HL-60 (cell line): ENCODE measurements at regions not wholly inside any gene's neighbourhood (a gene's known extent, or its start where the extent isn't known, plus 50 kb on each side); places are given as distances from the start of the nearest gene placed in this dataset.

Source experiments
- DNase-seq, 2 experiments: peaks; one replicate each; pipeline ENCODE4 v3.0.0-alpha.2; 2010 to 2020; ENCODE audit warnings: low read depth in 1 of 2, low spot score in 1 of 2
- H3K27ac ChIP-seq: fragments of 250-450 bp; sonication (Bioruptor Pico); replicated peaks from 2 replicates; pipeline ENCODE4 v1.5.1; 2020; ENCODE audit warnings: mild to moderate bottlenecking, moderate library complexity
- H3K27me3 ChIP-seq: fragments of 250-450 bp; sonication (Bioruptor Pico); 2 replicates; pipeline ENCODE4 v1.5.1; 2021; ENCODE audit warnings: mild to moderate bottlenecking, moderate library complexity; ENCODE audit not compliant: insufficient read depth, poor library complexity, severe bottlenecking
- H3K4me3 ChIP-seq: replicated peaks from 2 replicates; pipeline ENCODE4 v1.5.1; 2011; ENCODE audit warnings: mild to moderate bottlenecking, control low read depth, low read length; ENCODE audit not compliant: insufficient read depth
- GABPA ChIP-seq: IDR thresholded peaks from 2 replicates; pipeline ENCODE4 v1.6.1; 2012; ENCODE audit warnings: low read depth
- POLR2AphosphoS5 ChIP-seq: IDR thresholded peaks from 2 replicates; pipeline ENCODE4 v1.6.1; 2012; ENCODE audit warnings: low read depth
- SPI1 ChIP-seq: IDR thresholded peaks from 2 replicates; pipeline ENCODE4 v1.6.1; 2012; ENCODE audit warnings: low read depth, mild to moderate bottlenecking, borderline replicate concordance
- TF ChIP-seq, protein P1 (sequence below): IDR thresholded peaks from 2 replicates; pipeline ENCODE4 v1.6.1; 2012; ENCODE audit warnings: low read depth; ENCODE audit not compliant: insufficient replicate concordance
- TF ChIP-seq, protein P2 (sequence below): IDR thresholded peaks from one replicate; pipeline ENCODE4 v1.5.1; 2011; ENCODE audit warnings: low read length, control low read depth, inconsistent platforms; ENCODE audit not compliant: insufficient read depth

DNA sequence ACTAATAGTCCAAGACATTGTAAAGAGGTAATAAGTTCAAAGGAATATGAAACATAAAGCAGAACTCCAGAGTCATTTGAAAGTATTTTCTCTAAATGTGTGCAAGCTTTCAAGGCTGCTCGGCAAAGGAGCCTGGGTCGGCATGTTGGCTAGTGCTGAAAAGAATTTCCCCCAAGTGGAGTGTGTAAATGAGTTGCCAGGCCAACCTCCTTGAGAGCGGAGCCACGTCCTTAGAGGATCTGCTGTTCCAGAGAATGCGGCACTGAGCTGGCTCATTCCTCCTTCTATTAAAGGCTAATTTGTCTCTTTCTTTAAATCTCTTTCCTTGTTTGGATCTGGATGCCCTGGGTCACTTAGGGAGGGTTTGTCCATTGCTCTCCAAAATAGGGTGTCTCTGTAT, 127.5 kb downstream of the RDH14 start:
- Histone ChIP-seq H3K27me3 (peaks cover 3% of the 10 kb centered on the region), H3K4me3 (no peak overlapping the region), H3K27ac (no peak overlapping the region)
- DNase-seq = no peak
- TF ChIP-seq GABPA = no peak
- TF ChIP-seq, protein P1, sequence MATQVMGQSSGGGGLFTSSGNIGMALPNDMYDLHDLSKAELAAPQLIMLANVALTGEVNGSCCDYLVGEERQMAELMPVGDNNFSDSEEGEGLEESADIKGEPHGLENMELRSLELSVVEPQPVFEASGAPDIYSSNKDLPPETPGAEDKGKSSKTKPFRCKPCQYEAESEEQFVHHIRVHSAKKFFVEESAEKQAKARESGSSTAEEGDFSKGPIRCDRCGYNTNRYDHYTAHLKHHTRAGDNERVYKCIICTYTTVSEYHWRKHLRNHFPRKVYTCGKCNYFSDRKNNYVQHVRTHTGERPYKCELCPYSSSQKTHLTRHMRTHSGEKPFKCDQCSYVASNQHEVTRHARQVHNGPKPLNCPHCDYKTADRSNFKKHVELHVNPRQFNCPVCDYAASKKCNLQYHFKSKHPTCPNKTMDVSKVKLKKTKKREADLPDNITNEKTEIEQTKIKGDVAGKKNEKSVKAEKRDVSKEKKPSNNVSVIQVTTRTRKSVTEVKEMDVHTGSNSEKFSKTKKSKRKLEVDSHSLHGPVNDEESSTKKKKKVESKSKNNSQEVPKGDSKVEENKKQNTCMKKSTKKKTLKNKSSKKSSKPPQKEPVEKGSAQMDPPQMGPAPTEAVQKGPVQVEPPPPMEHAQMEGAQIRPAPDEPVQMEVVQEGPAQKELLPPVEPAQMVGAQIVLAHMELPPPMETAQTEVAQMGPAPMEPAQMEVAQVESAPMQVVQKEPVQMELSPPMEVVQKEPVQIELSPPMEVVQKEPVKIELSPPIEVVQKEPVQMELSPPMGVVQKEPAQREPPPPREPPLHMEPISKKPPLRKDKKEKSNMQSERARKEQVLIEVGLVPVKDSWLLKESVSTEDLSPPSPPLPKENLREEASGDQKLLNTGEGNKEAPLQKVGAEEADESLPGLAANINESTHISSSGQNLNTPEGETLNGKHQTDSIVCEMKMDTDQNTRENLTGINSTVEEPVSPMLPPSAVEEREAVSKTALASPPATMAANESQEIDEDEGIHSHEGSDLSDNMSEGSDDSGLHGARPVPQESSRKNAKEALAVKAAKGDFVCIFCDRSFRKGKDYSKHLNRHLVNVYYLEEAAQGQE = no peak
- no peak for TF ChIP-seq SPI1
- TF ChIP-seq, protein P2, sequence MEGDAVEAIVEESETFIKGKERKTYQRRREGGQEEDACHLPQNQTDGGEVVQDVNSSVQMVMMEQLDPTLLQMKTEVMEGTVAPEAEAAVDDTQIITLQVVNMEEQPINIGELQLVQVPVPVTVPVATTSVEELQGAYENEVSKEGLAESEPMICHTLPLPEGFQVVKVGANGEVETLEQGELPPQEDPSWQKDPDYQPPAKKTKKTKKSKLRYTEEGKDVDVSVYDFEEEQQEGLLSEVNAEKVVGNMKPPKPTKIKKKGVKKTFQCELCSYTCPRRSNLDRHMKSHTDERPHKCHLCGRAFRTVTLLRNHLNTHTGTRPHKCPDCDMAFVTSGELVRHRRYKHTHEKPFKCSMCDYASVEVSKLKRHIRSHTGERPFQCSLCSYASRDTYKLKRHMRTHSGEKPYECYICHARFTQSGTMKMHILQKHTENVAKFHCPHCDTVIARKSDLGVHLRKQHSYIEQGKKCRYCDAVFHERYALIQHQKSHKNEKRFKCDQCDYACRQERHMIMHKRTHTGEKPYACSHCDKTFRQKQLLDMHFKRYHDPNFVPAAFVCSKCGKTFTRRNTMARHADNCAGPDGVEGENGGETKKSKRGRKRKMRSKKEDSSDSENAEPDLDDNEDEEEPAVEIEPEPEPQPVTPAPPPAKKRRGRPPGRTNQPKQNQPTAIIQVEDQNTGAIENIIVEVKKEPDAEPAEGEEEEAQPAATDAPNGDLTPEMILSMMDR = no peak
- no peak for TF ChIP-seq POLR2AphosphoS5

DNA sequence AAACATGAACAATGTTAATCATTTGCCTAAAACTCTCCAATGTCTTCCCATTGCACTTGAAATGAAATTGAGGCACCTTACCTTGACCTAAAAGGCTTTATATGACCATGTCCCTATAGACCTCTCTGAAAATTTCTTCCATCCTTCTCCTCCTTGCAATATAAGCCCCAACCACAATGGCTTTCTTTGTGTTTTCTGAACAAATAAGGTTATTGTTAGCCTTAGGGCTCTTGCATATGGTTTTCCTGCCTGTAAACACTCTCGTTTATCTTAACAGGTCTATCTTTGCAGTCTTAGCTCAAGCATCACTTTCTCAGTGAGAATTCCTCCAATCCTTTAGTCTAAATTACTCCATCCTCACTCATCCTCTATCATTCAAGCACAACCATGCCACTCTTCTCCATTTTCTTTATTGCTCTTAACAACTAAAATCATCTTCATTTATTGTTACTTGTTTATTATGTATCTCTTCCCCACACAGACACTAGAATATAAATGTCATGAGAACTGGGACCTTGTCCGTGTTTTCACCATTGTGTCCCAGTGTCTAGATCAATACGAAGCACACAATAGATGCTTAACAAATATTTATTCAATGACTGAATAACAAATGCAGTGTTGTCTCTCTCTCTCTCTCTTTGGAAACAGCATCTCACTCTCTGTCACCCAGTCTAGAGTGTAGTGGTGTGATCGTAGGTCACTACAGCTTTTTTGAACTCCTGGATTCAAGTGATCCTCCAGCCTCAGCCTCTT, 129.3 kb downstream of the RDH14 start:
- no peak for DNase-seq
- TF ChIP-seq SPI1 (no peak), POLR2AphosphoS5 (no peak), GABPA (no peak)
- TF ChIP-seq, protein P1 = no peak
- TF ChIP-seq, protein P2 = no peak
- Histone ChIP-seq H3K27me3 (peaks cover 3% of the 10 kb centered on the region), H3K27ac (no peak overlapping the region), H3K4me3 (no peak overlapping the region)

DNA sequence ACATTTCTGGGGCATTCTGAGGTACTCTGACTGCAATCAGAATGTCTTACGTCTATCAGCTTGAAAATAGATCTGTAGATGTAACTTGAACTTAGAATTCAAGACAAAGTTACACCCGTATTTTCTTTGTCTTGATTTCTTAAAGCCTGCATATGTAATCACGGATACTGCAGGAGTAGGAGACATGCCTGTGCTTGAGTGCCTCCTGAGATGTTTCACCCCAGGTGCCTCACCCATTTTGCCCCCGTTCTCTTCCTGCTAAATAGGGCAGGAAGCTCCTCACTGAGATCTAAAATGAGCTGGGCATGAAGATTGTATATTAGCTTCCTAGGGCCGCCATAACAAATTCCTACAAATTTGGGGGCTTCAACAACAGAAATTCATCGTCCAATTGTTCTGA, 131.9 kb downstream of the RDH14 start:
- TF ChIP-seq, protein P2 = no peak
- no peak for TF ChIP-seq POLR2AphosphoS5
- peaks cover 3% of the 10 kb centered on the region for H3K27me3 ChIP-seq
- no peak overlapping the region for H3K4me3 ChIP-seq
- no peak for DNase-seq
- no peak overlapping the region for H3K27ac ChIP-seq

GRCh38 chr2:18427762-18428161, 132.7 kb downstream of the RDH14 start:
- Histone ChIP-seq H3K27ac (no peak overlapping the region), H3K4me3 (no peak overlapping the region), H3K27me3 (peaks cover 3% of the 10 kb centered on the region)
- TF ChIP-seq, protein P1 = no peak
- TF ChIP-seq POLR2AphosphoS5 = no peak
- no peak for TF ChIP-seq GABPA
- no peak for DNase-seq
